ENCODE measurements at regions not wholly inside any gene's neighbourhood (a gene's known extent, or its start where the extent isn't known, plus 50 kb on each side); places are given as distances from the start of the nearest gene placed in this dataset.
A peak's percentile ranks its signal among the peaks of the same experiment; 100 is the strongest.
"Not testable (repeated sequence)": the region's sequence is repeated elsewhere in the genome, so short reads cannot be mapped to it uniquely, and the experiment has no call there.

GRCh38 chr16:29274055-29275035 lies 132.2 kb downstream of the NPIPB11 start:
- DNase-seq (ENCODE audit: low read depth) = not testable (repeated sequence)

GRCh38 chr16:29273298-29274054 lies 133.0 kb downstream of the NPIPB11 start:
- not testable (repeated sequence) for DNase-seq (ENCODE audit: low read depth)

- not testable (repeated sequence) for DNase-seq (ENCODE audit: low read depth)
These were observed 134.5 kb downstream of the NPIPB11 start for GRCh38 chr16:29271721-29272675.

- not testable (repeated sequence) for DNase-seq (ENCODE audit: low read depth)
These were observed 135.6 kb downstream of the NPIPB11 start for GRCh38 chr16:29270923-29271322.

GRCh38 chr16:29270033-29270432 lies 136.5 kb downstream of the NPIPB11 start:
- DNase-seq (ENCODE audit: low read depth) = not testable (repeated sequence)

GRCh38 chr16:29269192-29269811 lies 137.2 kb downstream of the NPIPB11 start:
- DNase-seq (ENCODE audit: low read depth) = not testable (repeated sequence)

GRCh38 chr16:29268785-29269191 lies 137.7 kb downstream of the NPIPB11 start:
- not testable (repeated sequence) for DNase-seq (ENCODE audit: low read depth)

GRCh38 chr16:29268348-29268747 lies 138.2 kb downstream of the NPIPB11 start:
- not testable (repeated sequence) for DNase-seq (ENCODE audit: low read depth)

GRCh38 chr16:29267891-29268290 lies 138.6 kb downstream of the NPIPB11 start:
- DNase-seq (ENCODE audit: low read depth) = not testable (repeated sequence)

- DNase-seq (ENCODE audit: low read depth) = not testable (repeated sequence)
These were observed 139.4 kb downstream of the NPIPB11 start for GRCh38 chr16:29267055-29267619.

GRCh38 chr16:29266612-29267011 lies 139.9 kb downstream of the NPIPB11 start:
- peak; percentile 17 for DNase-seq (ENCODE audit: low read depth)

- peak; percentile 34 for DNase-seq (ENCODE audit: low read depth)
These were observed 141.2 kb downstream of the NPIPB11 start for GRCh38 chr16:29265255-29265853.

- DNase-seq (ENCODE audit: low read depth) = not testable (repeated sequence)
These were observed 142.3 kb downstream of the NPIPB11 start for GRCh38 chr16:29264080-29264837.

- not testable (repeated sequence) for DNase-seq (ENCODE audit: low read depth)
These were observed 143.8 kb downstream of the NPIPB11 start for GRCh38 chr16:29262725-29263124.

GRCh38 chr16:29261427-29262248 lies 144.9 kb downstream of the NPIPB11 start:
- not testable (repeated sequence) for DNase-seq (ENCODE audit: low read depth)

GRCh38 chr16:29260683-29261426 lies 145.7 kb downstream of the NPIPB11 start:
- DNase-seq (ENCODE audit: low read depth) = not testable (repeated sequence)

- not testable (repeated sequence) for DNase-seq (ENCODE audit: low read depth)
These were observed 146.7 kb downstream of the NPIPB11 start for GRCh38 chr16:29259635-29260457.

Data from activated T-cell treated with anti-CD3 and anti-CD28 coated beads for 48 hours (primary cell).